Upper lobe of left lung (tissue), 6 donors: ENCODE measurements at regions not wholly inside any gene's neighbourhood (a gene's known extent, or its start where the extent isn't known, plus 50 kb on each side); places are given as distances from the start of the nearest gene placed in this dataset.

Experiments
- ATAC-seq, 2 donors: fragments of 200-7000 bp; cut with Tn5 transposase; one replicate each; pipeline ENCODE4 v1.9.1; 2022; ENCODE audit warnings: mild to moderate bottlenecking in 2 of 2, moderate library complexity in 2 of 2; ENCODE audit not compliant: low FRiP score in 2 of 2
- DNase-seq, 2 donors: peaks; one replicate each; pipeline ENCODE4 v3.0.0-alpha.2; 2019 to 2020
- H3K27ac ChIP-seq, 4 donors: fragments of 200-600 bp; sonication (generic); one replicate each; pipeline ENCODE4 v1.5.1; 2016 to 2019
- H3K27me3 ChIP-seq, 4 donors: fragments of 200-600 bp; sonication (generic); one replicate each; pipeline ENCODE4 v1.5.1; 2017 to 2019
- H3K36me3 ChIP-seq, 4 donors: fragments of 200-600 bp; sonication (generic); one replicate each; pipeline ENCODE4 v1.5.1; 2016 to 2019
- H3K4me1 ChIP-seq, 4 donors: fragments of 200-600 bp; sonication (generic); one replicate each; pipeline ENCODE4 v1.5.1; 2018 to 2019
- H3K4me3 ChIP-seq, 4 donors: fragments of 200-600 bp; sonication (generic); one replicate each; pipeline ENCODE4 v1.5.1; 2017 to 2019; ENCODE audit warnings: mild to moderate bottlenecking in 2 of 4, moderate library complexity in 1 of 4
- H3K9me3 ChIP-seq, 4 donors: fragments of 200-600 bp; sonication (generic); one replicate each; pipeline ENCODE4 v1.5.1; 2018 to 2019
- EP300 ChIP-seq, 4 donors: sonication (generic); formaldehyde crosslinking; IDR thresholded peaks; one replicate each; pipeline ENCODE4 v1.5.1; 2017; ENCODE audit warnings: antibody characterized with exemption in 4 of 4, control low read depth in 2 of 4
- POLR2A ChIP-seq, 4 donors: fragments of 450-650 bp; IDR thresholded peaks; one replicate each; pipeline ENCODE4 v1.5.1; 2016 to 2017; ENCODE audit warnings: antibody characterized with exemption in 4 of 4, mild to moderate bottlenecking in 2 of 4
- POLR2AphosphoS5 ChIP-seq, 2 donors: sonication (generic); formaldehyde crosslinking; IDR thresholded peaks; one replicate each; pipeline ENCODE4 v1.5.1; 2017; ENCODE audit warnings: antibody characterized with exemption in 2 of 2
- WGBS, 2 donors: methylation state at CpG; one replicate each; pipeline ENCODE4 v1.1.5; 2017 to 2018; 5-methylcytosine and 5-hydroxymethylcytosine counted together
- TF ChIP-seq, protein P1 (sequence below), 6 experiments: fragments of 450-650 bp in 4 of 6; fragments of 200-600 bp in 2 of 6; sonication (generic) in 2 of 6; IDR thresholded peaks; one replicate each; pipeline ENCODE4 v1.5.1; 2016 to 2019; ENCODE audit warnings: antibody characterized with exemption in 6 of 6
- donor health status: DM: no; HTN: no; CAD: no; lungs with moderate emphysema.
- donor health status: DM: no; HTN: yes; CAD: no; lungs with severe emphysema.

DNA sequence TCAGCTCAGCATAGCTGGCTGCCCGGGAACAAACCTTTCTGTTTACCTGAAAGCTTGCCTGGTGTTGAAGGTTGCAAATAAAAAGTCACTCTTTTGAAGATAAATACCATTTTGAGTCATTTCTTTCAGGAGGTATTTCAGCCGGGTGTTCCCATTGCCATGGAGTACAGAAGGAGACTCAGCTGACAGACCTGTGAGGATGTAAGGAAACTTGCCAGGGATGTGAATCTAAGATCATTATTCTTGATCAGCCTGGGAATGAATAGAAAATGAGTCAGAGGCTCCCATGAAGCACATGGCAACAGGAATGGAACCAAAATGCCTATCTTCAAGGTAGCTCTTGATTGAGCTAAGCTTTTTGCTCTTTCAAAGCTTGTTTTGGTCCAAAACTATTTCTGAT is 231.2 kb downstream of the CYRIA start:
- Histone ChIP-seq H3K4me1 (peaks cover 0 to 6% (median 0%) of the 10 kb centered on the region in 4 donors), H3K27me3 (no peaks in the 10 kb centered on the region), H3K36me3 (no peaks in the 10 kb centered on the region), H3K4me3 (no peak overlapping the region), H3K27ac (no peak overlapping the region), H3K9me3 (no peaks in the 10 kb centered on the region)
- whole genome bisulfite sequencing, 2 donors, result 59 to 66% methylated on average over 2 of the region's 2 CpGs
- ATAC-seq (no peak), DNase-seq (no peak)
- TF ChIP-seq, protein P1, sequence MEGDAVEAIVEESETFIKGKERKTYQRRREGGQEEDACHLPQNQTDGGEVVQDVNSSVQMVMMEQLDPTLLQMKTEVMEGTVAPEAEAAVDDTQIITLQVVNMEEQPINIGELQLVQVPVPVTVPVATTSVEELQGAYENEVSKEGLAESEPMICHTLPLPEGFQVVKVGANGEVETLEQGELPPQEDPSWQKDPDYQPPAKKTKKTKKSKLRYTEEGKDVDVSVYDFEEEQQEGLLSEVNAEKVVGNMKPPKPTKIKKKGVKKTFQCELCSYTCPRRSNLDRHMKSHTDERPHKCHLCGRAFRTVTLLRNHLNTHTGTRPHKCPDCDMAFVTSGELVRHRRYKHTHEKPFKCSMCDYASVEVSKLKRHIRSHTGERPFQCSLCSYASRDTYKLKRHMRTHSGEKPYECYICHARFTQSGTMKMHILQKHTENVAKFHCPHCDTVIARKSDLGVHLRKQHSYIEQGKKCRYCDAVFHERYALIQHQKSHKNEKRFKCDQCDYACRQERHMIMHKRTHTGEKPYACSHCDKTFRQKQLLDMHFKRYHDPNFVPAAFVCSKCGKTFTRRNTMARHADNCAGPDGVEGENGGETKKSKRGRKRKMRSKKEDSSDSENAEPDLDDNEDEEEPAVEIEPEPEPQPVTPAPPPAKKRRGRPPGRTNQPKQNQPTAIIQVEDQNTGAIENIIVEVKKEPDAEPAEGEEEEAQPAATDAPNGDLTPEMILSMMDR (IDR thresholded peaks at IDR 0.05), result no peak
- TF ChIP-seq EP300 (IDR thresholded peaks at IDR 0.05) (no peak), POLR2A (IDR thresholded peaks at IDR 0.05) (no peak), POLR2AphosphoS5 (IDR thresholded peaks at IDR 0.05) (no peak)

DNA sequence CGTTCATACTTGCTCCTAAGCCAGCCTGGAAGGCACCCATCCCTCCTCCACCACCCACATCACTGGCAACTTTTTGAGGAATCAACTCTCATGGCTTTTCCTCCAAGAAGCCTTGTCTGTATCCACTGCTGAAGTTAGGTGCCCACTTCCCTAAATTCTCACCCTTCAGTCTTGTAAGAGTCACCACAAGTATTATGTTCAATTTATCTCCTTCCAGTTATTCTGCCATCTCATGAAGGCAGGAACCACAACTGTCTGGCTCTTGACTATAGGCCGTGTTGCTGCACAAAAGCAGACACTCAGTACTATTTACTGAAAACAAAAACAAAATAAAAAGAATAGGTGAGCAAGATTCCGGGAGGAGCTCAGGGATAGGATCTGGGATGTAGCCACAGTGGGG is 234.8 kb downstream of the CYRIA start:
- H3K36me3 ChIP-seq, result no peaks in the 10 kb centered on the region
- ATAC-seq (no peak), DNase-seq (no peak)
- no peaks in the 10 kb centered on the region for H3K27me3 ChIP-seq
- no peak overlapping the region for H3K27ac ChIP-seq
- no peaks in the 10 kb centered on the region for H3K9me3 ChIP-seq
- H3K4me1 ChIP-seq, result peaks cover 0 to 11% (median 0%) of the 10 kb centered on the region in 4 donors
- no peak overlapping the region for H3K4me3 ChIP-seq
- TF ChIP-seq, protein P1 (IDR thresholded peaks at IDR 0.05), result no peak
- TF ChIP-seq POLR2AphosphoS5 (IDR thresholded peaks at IDR 0.05) (no peak), EP300 (IDR thresholded peaks at IDR 0.05) (no peak), POLR2A (IDR thresholded peaks at IDR 0.05) (no peak)
- 68 to 73% methylated on average over 3 of the region's 3 CpGs for WGBS, 2 donors

DNA sequence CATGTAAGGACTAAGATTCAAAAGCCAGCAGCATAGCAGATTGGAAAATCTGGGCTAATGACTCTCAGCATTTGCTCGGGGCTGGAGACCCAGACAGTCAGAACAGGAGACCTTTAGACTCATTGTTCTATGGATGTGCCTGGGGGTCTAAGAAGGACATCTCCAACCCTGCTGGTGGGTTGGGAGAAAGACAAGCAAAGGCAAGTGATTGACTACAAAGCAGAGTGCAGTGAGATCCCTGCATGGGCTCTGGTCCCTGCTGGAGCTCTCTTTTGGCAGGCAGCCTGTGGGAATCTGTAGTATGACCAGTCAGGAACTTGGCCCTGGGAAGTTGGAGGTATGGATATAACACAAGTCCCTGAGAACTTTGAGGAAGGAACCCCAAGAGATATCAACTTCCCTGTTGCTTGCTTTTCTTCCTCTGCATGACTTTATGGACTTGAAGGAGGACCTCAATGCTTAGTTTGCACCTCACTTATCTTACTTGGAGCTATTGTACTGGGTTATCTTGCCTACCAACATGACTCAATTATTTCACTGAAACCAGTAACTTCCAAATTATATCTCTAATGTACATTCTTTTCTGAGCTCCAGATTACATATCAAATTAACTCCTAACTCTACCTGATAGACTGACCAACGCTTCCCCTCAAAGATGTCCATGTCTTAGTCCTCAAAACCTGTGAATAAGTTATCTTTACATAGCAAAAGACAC is 236.0 kb downstream of the CYRIA start:
- Histone ChIP-seq H3K27me3 (no peaks in the 10 kb centered on the region), H3K36me3 (no peaks in the 10 kb centered on the region), H3K9me3 (no peaks in the 10 kb centered on the region), H3K4me1 (peaks cover 0 to 20% (median 0%) of the 10 kb centered on the region in 4 donors), H3K27ac (no peak overlapping the region), H3K4me3 (no peak overlapping the region)
- TF ChIP-seq, protein P1 (IDR thresholded peaks at IDR 0.05), result no peak
- TF ChIP-seq POLR2AphosphoS5 (IDR thresholded peaks at IDR 0.05) (no peak), POLR2A (IDR thresholded peaks at IDR 0.05) (no peak), EP300 (IDR thresholded peaks at IDR 0.05) (no peak)
- ATAC-seq, result no peak
- WGBS, 2 donors, result 41 to 42% methylated on average over 2 of the region's 2 CpGs
- DNase-seq, result no peak

DNA sequence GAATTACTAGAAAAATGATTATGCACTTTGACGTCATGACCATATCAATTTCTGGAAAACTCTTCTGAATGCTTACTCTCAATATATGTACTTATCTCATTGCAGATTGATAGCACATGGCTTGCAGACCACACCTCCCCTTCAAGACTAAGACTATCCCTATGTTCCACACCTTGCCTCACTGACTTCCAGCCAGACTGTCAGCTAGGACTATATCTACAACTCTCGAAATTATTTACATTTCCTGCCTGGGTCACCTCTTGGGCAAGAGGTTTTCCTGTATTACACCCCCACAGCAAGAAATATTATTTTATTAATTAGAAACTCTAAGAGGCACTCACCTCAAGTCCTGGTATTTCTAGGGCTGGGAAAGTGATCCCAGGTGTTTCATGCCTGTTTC is 236.6 kb downstream of the CYRIA start:
- ATAC-seq, result peak; percentile 8 to 14

More for the DNA sequence above, 236.6 kb downstream of the CYRIA start:
- H3K36me3 ChIP-seq, result no peaks in the 10 kb centered on the region
- no peak overlapping the region for H3K27ac ChIP-seq
- no peaks in the 10 kb centered on the region for H3K9me3 ChIP-seq
- peaks cover 0 to 20% (median 0%) of the 10 kb centered on the region in 4 donors for H3K4me1 ChIP-seq
- 41 to 52% methylated on average over 2 of the region's 2 CpGs for WGBS, 2 donors
- TF ChIP-seq, protein P1 (IDR thresholded peaks at IDR 0.05), result no peak
- TF ChIP-seq POLR2A (IDR thresholded peaks at IDR 0.05), result no peak
- TF ChIP-seq POLR2AphosphoS5 (IDR thresholded peaks at IDR 0.05), result no peak
- TF ChIP-seq EP300 (IDR thresholded peaks at IDR 0.05), result no peak
- no peak for DNase-seq
- H3K4me3 ChIP-seq, result no peak overlapping the region
- H3K27me3 ChIP-seq, result no peaks in the 10 kb centered on the region
